GM18499 (cell line): ENCODE measurements at regions not wholly inside any gene's neighbourhood (a gene's known extent, or its start where the extent isn't known, plus 50 kb on each side); places are given as distances from the start of the nearest gene placed in this dataset.
A peak's percentile ranks its signal among the peaks of the same experiment; 100 is the strongest.

Experiments used
- ATAC-seq: cut with Tn5 transposase; IDR thresholded peaks from one replicate; pipeline ENCODE4 v1.9.1; 2021; ENCODE audit warnings: moderate number of reproducible peaks; ENCODE audit not compliant: insufficient read depth, unreplicated experiment

DNA sequence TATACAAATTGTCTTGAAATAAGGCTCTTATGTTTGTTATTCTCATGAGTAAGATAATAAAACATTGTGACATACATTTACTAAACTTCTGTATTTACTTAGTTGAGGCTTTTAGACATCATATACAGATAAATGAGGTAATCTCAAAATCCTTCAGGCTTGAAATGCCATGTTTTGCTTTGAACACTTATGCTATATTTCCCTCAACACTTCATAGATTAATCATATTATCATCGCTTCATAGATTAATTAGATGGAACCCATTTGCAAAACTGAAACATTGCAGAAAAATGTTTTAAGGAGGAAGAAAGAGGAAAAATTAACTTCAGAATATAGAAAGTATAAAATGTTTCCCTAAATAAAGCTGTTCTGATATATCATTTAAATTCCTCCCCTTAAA lies 165.0 kb upstream of the CNTNAP2 start:
- ATAC-seq: no peak

- ATAC-seq: no peak
These were observed 187.7 kb upstream of the CNTNAP2 start for GRCh38 chr7:145928937-145929336.

DNA sequence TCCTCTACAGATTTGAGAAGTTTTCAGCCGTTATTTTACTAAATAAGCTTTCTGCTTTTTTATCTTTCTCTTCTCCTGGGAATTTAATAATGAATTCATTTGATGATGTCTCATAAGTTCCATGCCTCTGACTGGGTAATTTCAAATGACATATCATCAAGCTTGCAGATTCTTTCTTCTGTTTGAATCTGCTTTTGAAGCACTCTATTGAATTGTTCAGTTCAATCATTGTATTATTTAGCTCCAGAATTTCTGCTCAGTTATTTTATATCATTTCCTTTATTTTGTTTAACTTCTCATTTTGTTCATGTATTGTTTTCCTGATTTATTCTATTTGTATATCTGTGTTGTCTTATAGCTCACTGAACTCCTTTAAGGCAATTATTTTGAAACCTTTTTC lies 196.9 kb upstream of the CNTNAP2 start:
- ATAC-seq: no peak

- ATAC-seq: no peak
These were observed 199.8 kb upstream of the CNTNAP2 start for GRCh38 chr7:145916776-145917175.

- no peak for ATAC-seq
These were observed 200.9 kb upstream of the CNTNAP2 start for GRCh38 chr7:145915679-145916078.

- ATAC-seq: peak; percentile 73
These were observed 206.5 kb upstream of the CNTNAP2 start for GRCh38 chr7:145909991-145910513.

GRCh38 chr7:145903658-145904057 lies 212.9 kb upstream of the CNTNAP2 start:
- ATAC-seq: no peak

DNA sequence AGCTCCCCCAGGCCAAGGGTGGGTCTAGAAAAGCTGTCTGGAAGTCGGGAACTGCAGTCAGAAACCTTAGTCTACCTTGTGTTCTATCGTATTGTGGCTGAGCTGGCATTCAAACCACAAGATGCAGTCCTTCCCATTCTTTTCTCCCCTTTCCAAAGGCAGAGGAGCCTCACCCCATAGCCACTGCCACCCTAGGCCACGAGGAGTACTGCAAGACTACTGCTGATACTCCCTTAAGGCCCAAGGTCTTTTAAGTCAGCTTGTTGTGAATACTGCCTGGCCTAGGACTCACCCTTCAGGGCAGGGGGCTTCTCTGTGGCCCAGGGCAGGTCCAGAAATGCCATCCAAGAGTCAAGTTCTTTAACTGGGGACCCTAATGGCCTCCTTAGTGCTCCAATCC lies 214.5 kb upstream of the CNTNAP2 start:
- no peak for ATAC-seq

DNA sequence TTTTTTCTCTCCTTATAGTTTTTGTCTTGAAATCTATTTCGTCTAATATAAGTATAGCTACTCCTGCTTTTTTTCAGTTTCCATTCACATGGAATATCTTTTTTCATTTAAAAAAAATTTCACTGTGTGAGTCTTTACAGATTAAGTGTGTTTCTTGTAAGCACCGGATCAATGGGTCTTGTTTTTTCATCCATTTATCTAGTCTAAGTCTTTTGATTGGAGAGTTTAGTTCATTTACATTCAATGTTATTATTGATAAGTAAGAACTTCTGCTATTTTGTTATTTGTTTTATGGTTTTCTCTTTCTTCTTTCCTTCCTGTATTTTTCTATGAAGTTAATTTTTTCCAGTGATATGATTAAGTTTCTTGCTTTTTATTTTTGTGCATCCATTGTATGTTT lies 216.7 kb upstream of the CNTNAP2 start:
- no peak for ATAC-seq

- ATAC-seq: no peak
These were observed 222.6 kb upstream of the CNTNAP2 start for GRCh38 chr7:145893925-145894535.

GRCh38 chr7:145884716-145885514 lies 231.7 kb upstream of the CNTNAP2 start:
- ATAC-seq: no peak

- ATAC-seq: no peak
These were observed 240.2 kb upstream of the CNTNAP2 start for GRCh38 chr7:145876376-145876775.

- no peak for ATAC-seq
These were observed 241.3 kb upstream of the CNTNAP2 start for GRCh38 chr7:145875267-145875666.

GRCh38 chr7:145868935-145869334 lies 247.7 kb upstream of the CNTNAP2 start:
- no peak for ATAC-seq

GRCh38 chr7:145862212-145862611 lies 254.4 kb upstream of the CNTNAP2 start:
- ATAC-seq: no peak

GRCh38 chr7:145860809-145861208 lies 255.8 kb upstream of the CNTNAP2 start:
- no peak for ATAC-seq

- ATAC-seq: no peak
These were observed 266.0 kb upstream of the CNTNAP2 start for GRCh38 chr7:145850636-145851035.

- no peak for ATAC-seq
These were observed 267.9 kb upstream of the CNTNAP2 start for GRCh38 chr7:145848691-145849090.

DNA sequence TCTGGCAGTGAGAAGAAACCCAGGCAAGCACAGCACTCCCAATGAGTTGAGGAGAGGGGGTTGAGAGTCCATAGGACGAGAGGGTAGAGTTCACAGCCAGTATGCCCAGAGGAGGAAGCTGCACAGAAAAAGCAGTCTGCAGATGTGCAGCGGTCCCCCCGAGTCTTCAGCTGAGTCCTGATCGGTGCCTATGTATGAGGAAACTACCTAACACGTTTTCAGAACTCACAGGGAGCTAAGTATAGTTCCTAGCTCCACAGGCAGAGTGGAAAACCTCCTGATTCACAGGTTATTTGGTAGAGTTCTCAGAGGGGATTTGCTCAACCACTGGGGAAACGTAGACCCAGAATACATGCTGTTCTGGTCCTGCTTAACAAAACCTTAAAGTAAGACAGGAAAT lies 271.3 kb upstream of the CNTNAP2 start:
- ATAC-seq: no peak

DNA sequence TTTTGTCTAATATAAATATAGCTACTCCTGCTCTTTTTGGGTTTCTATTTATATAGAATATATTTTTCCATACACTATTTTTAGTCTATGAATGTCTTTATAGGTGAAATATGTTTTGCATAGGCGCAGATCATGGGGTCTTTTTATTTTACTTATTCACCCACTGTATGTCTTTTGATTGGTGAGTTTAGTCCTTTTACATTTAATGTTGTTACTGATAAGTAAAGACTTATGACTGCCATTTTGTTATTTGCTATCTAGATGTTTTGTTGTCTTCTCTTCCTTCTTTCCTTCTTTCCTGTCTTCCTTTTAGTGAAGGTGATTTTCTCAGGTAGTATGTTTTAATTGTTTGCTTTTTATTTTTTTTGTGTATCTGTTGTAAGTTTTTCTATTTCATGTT lies 276.8 kb upstream of the CNTNAP2 start:
- no peak for ATAC-seq

GRCh38 chr7:145831616-145832206 lies 284.9 kb upstream of the CNTNAP2 start:
- ATAC-seq: no peak
